GM12872 (cell line): ENCODE measurements at regions not wholly inside any gene's neighbourhood (a gene's known extent, or its start where the extent isn't known, plus 50 kb on each side); places are given as distances from the start of the nearest gene placed in this dataset.

Experiments used
- CTCF ChIP-seq: IDR thresholded peaks from 3 replicates; pipeline ENCODE4 v1.5.1; 2011; ENCODE audit warnings: low read depth, mild to moderate bottlenecking, low read length, moderate library complexity; ENCODE audit not compliant: insufficient read depth

DNA sequence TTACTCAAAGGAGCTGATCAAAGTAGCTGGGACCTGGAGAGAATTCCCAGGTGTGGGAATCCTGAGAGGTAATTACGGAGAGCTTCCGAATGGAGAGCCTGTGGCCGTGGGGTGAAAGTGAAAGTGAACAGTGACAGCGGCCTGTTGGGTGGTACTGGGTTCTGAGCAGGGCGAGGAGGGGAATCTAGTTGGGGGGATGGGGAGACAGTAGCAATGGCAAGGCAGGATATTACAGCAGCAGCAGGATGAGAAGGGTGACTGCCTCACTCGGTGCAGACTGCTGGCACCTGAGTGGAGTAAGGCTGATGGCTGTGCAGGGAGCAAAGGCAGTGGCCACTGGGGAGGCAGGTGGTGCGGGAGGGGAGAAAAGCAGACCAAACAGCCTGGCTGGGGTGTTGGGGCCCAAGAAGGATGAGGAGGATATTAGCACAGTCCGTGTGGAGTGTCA is 70.3 kb upstream of the PRDX6 start:
- no peak for TF ChIP-seq CTCF

GRCh38 chr1:173407846-173408245 is 69.3 kb upstream of the PRDX6 start:
- no peak for TF ChIP-seq CTCF

DNA sequence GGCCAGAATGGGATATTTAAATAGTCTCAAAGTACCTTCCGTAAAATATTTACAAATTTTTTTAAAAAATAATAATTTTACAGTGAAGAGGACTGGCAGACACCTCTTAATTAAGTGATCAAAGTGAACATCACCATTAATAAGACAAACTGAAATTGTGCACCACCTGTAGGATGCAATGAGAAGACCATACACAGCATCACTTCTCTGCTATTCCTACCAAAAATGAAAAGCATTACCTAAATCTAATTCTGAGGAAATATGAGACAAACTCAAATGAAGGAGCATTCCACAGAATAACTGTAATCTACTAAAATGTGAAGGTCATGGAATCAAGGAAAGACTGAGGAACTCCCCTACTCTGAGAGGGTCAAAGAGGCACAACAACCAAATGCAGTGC is 68.2 kb upstream of the PRDX6 start:
- TF ChIP-seq CTCF = peak; percentile 32; the same call in 2 of the 3 replicates

- no peak for TF ChIP-seq CTCF
Measured at GRCh38 chr1:173409613-173410012, 67.5 kb upstream of the PRDX6 start.

- TF ChIP-seq CTCF = no peak
Measured at GRCh38 chr1:173410133-173410793, 66.9 kb upstream of the PRDX6 start.

DNA sequence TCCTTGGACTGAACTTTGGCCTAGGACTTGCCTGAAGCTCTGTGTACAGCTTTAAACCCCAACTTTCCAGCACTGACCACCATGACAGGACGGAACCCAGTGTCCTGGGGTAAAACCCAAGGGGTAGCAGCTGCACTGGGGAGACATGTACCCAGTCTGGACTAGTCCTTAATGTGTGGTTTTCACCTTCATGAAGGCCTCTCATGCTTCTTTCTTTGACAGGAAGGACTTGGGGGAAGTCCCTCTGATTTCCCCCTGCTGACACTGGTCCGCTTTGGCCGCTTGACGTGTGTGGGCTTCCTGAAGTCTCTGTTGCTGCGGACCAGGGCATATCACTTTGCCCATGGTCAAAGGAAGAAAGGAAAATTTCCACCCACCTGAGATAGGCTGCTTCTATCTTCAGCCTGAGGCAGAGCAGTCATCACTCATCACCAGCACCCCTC is 66.3 kb upstream of the PRDX6 start:
- no peak for TF ChIP-seq CTCF

GRCh38 chr1:173411835-173412742 is 65.0 kb upstream of the PRDX6 start:
- no peak for TF ChIP-seq CTCF
